Left ventricle myocardium inferior (tissue), 1 donor: ENCODE measurements at regions not wholly inside any gene's neighbourhood (a gene's known extent, or its start where the extent isn't known, plus 50 kb on each side); places are given as distances from the start of the nearest gene placed in this dataset.

ENCODE experiments used
- DNase-seq: peaks from one replicate; pipeline ENCODE4 v3.0.0-alpha.2; 2020
- H3K27ac ChIP-seq: fragments of 200-600 bp; replicated peaks from 2 replicates; pipeline ENCODE4 v1.8.0; 2021
- H3K27me3 ChIP-seq: fragments of 200-600 bp; 2 replicates; pipeline ENCODE4 v1.8.0; 2021; ENCODE audit warnings: low read depth
- H3K36me3 ChIP-seq: fragments of 200-600 bp; 2 replicates; pipeline ENCODE4 v1.8.0; 2021
- H3K4me1 ChIP-seq: fragments of 200-600 bp; 2 replicates; pipeline ENCODE4 v1.8.0; 2021
- H3K4me3 ChIP-seq: fragments of 200-600 bp; 2 replicates; pipeline ENCODE4 v1.8.0; 2021; ENCODE audit warnings: mild to moderate bottlenecking, moderate library complexity
- H3K9me3 ChIP-seq: fragments of 200-600 bp; replicated peaks from 2 replicates; pipeline ENCODE4 v1.8.0; 2021
- intact Hi-C: fragments of 100-400 bp; cut with micrococcal nuclease; formaldehyde crosslinking; loops from one replicate; pipeline ENCODE4 v1.11.0; 2022
- TF ChIP-seq, protein P1 (sequence below): fragments of 200-600 bp; IDR thresholded peaks from 2 replicates; pipeline ENCODE4 v1.8.0; 2021; ENCODE audit warnings: antibody characterized with exemption, mild to moderate bottlenecking, borderline replicate concordance
- donor health status: DM: no; HTN: yes; CAD: no; lungs with severe emphysema.

DNA sequence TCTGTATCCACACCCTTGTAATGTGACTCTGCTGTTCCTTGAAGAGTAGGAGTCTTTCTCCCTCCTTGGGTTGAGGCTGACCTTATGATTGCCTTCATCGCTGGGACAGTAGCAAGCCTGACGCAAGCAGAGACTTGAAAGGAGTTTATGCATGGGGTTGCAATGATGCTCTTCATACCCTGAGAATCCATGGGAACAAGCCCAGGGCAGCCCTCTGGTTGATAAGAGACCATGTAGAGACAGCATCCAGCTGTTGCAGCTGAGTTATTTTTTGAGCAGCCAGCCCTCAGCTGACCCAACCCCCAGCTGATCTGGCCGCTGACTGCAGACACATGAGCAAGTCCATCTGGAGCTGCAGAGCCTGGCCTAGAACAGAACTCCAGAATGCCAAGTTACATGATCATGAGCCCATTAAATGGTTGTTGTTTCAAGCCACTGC lies 60.6 kb upstream of the ARNT2 start:
- Histone ChIP-seq H3K4me1 (peaks cover 13% of the 10 kb centered on the region), H3K4me3 (no peak overlapping the region), H3K27ac (peak overlapping the region; percentile 47), H3K36me3 (no peaks in the 10 kb centered on the region), H3K27me3 (peaks cover 16% of the 10 kb centered on the region), H3K9me3 (no peaks in the 10 kb centered on the region)
- DNase-seq = peak; percentile 80
- TF ChIP-seq, protein P1, sequence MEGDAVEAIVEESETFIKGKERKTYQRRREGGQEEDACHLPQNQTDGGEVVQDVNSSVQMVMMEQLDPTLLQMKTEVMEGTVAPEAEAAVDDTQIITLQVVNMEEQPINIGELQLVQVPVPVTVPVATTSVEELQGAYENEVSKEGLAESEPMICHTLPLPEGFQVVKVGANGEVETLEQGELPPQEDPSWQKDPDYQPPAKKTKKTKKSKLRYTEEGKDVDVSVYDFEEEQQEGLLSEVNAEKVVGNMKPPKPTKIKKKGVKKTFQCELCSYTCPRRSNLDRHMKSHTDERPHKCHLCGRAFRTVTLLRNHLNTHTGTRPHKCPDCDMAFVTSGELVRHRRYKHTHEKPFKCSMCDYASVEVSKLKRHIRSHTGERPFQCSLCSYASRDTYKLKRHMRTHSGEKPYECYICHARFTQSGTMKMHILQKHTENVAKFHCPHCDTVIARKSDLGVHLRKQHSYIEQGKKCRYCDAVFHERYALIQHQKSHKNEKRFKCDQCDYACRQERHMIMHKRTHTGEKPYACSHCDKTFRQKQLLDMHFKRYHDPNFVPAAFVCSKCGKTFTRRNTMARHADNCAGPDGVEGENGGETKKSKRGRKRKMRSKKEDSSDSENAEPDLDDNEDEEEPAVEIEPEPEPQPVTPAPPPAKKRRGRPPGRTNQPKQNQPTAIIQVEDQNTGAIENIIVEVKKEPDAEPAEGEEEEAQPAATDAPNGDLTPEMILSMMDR = no peak
- intact Hi-C loops = no loop called here

DNA sequence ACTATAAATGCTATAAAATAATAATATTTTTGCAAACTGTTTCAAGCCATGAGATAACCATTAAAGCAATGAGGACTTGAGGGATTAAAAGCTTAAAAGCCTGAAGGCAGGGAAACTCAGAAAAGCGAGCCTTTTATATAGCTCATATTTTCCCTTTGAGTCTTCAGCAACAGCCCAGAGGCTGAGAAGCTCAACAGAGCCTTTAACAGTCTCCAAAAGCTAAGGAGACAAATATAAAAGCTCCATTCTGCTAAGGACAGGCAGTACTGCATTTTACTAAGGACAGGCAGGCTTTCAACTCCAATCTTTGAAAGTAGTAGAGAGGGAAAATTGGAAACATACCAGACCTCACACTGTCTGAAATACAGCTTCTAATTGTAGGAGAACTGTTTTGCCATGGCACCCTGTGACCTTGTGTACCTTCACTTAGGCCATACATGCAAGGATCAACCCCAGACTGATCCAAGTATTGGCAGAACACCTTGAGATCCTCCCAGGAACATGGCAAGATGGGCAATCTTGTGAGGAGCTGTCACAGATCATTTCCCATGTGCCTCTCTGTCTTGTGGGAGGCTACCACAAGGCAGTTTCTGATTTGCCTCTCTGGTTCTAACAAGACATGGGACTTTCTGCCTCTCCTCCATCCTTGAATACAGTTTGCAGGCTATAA lies 53.1 kb upstream of the ARNT2 start:
- no peak for DNase-seq
- H3K27ac ChIP-seq = no peak overlapping the region
- H3K4me1 ChIP-seq = no peaks in the 10 kb centered on the region
- no peaks in the 10 kb centered on the region for H3K36me3 ChIP-seq
- intact Hi-C loops = no loop called here
- no peak overlapping the region for H3K4me3 ChIP-seq
- TF ChIP-seq, protein P1 = no peak
- no peaks in the 10 kb centered on the region for H3K9me3 ChIP-seq
- no peaks in the 10 kb centered on the region for H3K27me3 ChIP-seq
